HUDEP-2 (cell line): ENCODE measurements at regions not wholly inside any gene's neighbourhood (a gene's known extent, or its start where the extent isn't known, plus 50 kb on each side); places are given as distances from the start of the nearest gene placed in this dataset.

Experiments
- DNase-seq, 76 experiments: peaks; one replicate each; lab custom pipeline; 2025; ENCODE audit not compliant: unreplicated experiment in 76 of 76; lab: John Stamatoyannopoulos, UW

DNA sequence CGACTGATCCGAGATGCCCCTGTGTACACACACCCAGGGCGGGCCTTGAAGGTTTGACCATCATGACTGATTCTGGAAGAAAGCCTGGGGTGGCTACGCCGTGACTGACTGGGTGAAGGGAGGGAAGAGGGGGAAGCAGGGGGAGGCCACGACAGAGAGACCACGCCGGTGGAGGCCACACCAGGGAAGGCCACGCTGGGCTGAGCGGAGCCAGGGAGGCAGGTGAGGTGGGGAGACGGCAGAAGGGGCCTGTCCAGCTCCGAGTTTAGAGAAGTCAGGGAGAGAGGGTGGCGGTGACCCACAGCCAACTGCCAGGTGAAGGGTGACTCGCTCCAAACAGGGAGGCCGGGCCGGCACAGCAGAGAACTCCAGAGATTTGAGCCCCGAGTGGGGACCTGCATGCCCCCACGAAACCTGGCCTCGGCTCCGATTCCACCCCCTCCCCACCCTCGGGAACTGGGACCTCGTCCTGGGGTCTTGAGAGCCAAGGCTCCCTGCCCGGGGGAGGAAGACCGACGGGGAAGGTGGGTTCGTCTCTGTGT lies 102.6 kb downstream of the PTPRS start:
- no peak for DNase-seq

DNA sequence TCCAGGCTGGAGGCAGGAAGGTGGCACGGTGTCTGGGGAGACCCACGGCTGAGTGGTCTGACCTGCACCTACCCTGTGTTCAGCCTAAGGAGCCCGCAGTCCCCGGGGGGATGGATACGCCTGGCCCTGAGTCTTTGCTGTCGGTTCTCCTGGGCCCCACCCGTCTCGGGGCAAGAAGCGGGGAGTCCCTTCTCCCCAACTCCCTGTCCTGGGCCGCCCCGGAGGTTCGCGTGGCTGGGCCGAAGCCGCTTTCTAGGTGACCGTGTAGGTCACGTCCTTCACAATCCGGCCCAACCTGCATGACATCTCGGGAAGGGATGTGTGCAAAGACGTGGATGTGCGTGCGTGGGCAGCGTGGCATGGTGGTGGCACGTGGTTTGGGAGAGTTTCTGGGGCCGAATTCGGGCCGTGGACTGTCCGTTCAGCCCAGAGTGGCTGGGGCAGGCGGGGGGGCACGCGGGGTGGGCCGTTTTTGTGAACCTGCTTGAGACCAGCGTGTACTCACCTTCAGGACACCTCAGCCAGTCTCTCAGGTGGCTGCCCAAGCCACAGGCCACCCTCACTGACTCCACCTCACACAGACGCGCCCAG lies 103.3 kb downstream of the PTPRS start:
- DNase-seq, result no peak

- DNase-seq, result no peak
Observed at GRCh38 chr19:5235458-5236219, 105.0 kb downstream of the PTPRS start.

DNA sequence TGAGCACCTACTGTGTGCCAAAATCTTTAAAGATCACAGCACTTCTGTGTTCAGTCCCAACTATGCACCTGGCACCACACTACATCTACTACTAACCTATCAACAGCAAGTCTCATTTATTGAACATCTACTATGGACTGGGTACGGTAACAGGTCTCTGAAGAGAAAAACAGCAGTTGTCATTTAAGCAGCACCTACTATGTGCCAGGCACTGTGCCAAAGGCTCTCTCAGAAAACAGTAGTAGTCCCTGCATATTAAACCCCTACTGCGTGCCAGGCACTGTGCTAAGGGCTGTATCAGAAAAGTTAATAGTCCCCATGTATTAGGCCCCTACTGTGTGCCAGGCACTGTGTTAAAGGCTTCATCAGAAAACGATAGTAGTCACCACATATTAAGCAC lies 106.2 kb downstream of the PTPRS start:
- no peak for DNase-seq

GRCh38 chr19:5232798-5233505 lies 107.7 kb downstream of the PTPRS start:
- no peak for DNase-seq

DNA sequence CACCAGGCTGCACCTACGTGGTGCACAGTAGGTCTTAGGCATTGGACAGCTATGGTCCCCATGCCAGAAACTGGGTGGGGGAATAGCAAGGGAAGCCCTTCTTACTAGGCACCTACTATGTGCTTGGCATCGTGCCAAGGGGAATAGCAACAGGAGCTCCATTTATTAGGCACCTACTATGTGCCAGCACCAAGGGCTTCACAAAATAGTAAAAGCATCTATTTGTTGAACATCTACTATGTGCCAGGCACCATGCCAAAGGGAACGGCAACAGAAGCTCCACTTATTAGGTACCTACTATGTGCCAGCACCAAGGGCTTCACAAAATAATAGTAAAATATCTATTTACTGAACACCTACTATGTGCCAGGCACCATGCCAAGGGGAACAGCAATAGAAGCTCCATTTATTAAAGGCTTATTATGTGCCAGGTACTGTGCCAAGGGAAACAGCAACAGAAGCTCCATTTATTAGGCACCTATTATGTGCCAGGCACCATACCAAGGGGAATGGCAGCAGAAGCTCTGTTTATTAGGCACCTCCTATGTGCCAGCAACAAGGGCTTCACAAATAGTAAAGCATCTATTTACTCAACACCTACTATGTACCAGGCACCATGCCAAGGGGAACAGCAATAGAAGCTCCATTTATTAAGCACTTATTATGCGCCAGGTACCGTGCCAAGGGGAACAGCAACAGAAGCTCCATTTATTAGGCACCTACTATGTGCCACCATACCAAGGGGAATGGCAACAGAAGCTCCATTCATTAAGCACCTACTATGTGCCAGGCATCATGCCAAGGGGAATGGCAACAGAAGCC lies 108.5 kb downstream of the PTPRS start:
- no peak for DNase-seq

GRCh38 chr19:5230730-5231555 lies 109.7 kb downstream of the PTPRS start:
- no peak for DNase-seq

DNA sequence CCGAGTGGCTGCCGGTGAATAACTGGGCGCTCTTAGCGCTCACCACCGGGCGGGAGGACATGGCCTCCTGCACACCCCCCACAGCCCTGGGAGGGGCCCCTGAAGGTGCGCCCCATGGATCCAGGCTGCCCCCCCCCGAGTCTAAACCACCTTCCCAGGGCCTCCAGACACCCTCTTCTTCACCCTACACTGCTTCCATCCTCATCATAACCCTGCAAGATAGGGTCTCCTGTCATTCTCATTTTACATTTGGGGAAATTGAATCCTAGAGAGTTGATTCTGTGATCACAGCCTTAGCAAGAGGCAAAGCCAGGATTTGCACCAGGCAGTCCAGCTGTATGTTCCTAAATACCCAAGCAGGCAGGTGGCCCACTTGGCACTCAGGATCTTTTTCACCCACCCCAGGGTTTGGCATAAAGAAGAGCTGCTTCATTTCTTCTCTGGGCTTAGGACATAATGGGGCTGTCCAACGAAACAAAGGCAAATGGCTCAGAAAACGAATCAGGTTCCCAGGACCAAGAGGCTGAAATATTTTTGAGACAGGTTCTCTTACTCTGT lies 110.8 kb downstream of the PTPRS start:
- DNase-seq, result no peak

DNA sequence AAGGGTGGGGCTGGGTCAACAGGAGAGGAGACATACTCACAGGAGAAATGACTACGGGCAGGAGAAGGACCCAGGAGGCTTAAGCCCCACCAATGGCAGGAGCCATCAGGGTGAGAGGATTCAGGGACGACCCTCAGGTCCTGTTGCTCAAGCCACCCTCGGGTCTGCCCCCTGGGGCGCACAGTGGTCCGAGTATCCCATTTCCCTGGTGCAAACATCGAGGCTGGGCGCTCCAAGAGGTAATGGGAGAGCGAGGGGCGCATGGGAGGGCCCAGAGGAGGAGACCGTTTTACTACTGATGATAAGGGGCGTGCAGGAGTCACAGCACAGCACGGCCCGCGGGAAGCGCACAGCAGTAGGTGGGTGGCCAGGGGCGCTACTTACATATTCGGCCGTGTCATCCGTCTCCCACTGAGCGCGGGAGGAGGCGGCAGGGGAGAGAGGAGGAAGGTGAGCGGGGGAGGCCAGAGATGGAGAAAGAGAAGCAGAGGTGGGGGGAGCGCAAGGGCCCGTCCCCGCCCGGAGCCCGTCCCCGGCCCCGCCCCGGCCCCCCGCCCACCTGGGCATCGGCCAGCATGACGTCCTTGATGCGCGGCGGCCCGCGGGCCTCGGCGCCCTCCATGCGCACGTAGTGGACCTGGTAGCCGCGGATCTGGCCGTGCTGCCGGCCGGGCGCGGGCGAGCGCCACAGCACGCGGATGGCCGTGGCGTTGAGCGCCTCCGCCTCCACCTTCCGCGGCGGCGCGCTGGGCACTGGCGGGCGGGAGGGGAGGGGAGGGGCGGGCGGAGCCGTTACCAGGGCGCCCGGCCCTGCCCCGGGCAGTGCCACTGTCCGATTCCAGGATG lies 111.5 kb downstream of the PTPRS start:
- DNase-seq, result peak in 1 of 76 experiments; percentile 16

- no peak for DNase-seq
Observed at GRCh38 chr19:5228490-5228889, 112.1 kb downstream of the PTPRS start.

DNA sequence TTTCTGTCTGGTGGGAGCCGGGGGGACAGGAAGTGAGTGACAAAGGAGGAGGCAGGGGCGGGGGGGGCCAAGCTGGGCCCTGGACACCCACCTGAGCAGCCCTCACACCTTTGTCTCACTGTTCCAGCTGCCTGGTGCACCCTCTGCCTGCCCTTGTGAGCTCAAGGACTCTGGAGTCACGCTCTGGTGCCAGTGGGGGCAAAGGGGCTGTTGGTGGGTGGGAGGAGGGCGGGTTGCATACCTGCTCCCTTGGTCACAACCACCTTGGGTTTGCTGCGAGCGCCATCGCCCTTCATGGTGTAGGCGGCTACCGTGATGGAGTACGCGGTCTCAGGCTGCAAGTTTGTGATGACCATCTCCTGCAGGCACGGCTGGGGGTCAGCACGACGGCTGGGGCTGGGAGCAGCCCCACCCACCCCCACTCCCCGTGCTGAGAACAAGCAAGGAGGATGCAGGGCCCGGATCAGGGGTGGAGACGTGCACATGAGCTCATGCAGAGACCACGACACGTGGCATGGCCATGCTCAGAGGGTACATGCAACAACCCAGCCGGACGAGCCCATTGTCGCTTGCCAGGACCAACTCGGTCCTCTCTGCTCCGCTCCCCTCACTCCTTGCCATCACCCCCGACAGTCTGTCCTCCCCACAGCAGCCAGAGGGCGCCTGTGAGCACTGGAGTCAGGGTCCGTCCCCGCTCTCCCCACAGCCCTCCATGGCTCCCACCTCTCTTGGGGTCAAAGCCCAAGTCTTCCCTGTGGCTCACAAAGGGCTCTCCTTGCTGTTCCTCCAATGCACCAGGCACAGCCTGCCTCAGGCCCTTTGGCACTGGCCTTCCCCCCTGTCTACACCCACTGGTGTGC lies 114.9 kb downstream of the PTPRS start:
- DNase-seq, result peak in 3 of 76 experiments; percentile 8 to 23 (median 13)

DNA sequence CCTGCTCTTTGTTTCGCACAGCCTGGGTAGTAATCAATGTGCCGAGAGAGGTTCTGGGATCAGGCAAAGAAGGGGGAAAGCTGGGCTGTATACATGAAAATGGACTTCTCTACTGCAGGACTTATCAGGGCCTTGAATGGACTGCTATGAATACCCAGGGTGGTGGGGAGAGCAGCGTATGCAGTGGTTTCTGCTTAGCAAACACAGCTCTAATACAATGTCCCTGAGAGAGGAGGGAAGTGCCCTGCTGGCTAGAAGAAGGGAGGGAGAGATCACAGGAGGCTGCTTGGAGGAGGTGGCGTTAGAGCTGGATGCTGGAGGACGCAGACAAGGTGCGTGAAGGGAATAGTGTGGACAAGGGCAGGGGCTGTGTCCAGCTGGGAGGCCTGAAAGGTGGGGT lies 116.1 kb downstream of the PTPRS start:
- no peak for DNase-seq

GRCh38 chr19:5222821-5223321 lies 117.7 kb downstream of the PTPRS start:
- no peak for DNase-seq

GRCh38 chr19:5222178-5222577 lies 118.4 kb downstream of the PTPRS start:
- DNase-seq, result no peak

- no peak for DNase-seq
Observed at GRCh38 chr19:5220866-5221265, 119.7 kb downstream of the PTPRS start.

DNA sequence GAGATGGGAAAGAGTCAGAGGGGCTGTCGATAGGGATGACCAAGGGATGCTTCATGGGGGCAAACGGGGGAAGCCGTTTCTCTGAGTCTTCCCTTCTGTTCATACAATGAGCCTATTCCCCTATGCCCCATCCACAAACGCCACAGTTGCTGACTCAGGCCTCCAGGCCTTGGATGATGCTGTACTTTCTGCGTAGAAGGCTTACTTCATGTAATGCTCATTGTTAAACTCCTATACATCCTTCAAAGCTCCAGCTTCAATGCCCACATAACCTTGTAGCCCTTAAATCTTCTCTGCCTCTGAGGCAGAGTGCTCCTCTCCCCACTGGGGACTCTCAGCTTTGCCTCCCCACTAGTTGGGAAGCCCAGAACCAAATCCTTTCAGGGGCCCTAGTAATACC lies 120.3 kb downstream of the PTPRS start:
- no peak for DNase-seq

DNA sequence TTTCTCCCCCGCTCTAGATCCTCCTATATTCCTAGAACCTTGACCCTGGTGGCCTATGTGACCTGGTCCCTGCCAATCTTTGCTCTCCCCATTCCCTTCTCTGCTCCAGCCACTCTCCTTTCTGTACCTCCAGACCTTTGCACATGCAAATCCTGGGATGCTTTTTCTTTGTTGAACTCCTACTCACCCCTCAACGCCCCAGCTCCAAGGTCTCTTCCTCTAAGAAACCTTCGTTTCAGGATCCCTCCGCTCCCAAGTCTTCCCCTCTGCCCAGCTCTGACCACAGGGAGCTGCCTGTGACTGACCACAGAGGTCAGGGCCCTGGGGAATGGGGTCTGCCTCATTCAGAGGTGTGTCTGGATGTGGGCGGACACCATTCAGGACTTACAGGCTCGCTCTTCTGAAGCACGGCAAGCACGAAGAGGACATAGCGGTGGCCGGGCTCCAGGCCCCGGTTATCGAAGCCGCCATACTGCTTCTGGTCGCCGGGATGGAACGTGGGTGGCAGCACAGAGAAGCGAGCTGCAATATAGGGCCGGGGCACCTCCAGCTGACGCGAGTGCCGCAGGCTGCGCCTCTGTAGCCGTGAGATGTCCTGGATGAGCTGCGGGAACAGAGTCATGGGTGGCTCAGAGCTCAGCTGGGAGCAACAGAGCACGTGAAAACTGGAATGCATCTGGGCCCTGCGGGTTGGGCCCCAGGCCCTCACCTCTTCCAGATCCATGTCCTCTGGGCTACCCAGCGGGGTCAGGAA lies 120.9 kb downstream of the PTPRS start:
- DNase-seq, result no peak
